ENCODE measurements at regions not wholly inside any gene's neighbourhood (a gene's known extent, or its start where the extent isn't known, plus 50 kb on each side); places are given as distances from the start of the nearest gene placed in this dataset.
"Not testable (repeated sequence)": the region's sequence is repeated elsewhere in the genome, so short reads cannot be mapped to it uniquely, and the experiment has no call there.

DNA sequence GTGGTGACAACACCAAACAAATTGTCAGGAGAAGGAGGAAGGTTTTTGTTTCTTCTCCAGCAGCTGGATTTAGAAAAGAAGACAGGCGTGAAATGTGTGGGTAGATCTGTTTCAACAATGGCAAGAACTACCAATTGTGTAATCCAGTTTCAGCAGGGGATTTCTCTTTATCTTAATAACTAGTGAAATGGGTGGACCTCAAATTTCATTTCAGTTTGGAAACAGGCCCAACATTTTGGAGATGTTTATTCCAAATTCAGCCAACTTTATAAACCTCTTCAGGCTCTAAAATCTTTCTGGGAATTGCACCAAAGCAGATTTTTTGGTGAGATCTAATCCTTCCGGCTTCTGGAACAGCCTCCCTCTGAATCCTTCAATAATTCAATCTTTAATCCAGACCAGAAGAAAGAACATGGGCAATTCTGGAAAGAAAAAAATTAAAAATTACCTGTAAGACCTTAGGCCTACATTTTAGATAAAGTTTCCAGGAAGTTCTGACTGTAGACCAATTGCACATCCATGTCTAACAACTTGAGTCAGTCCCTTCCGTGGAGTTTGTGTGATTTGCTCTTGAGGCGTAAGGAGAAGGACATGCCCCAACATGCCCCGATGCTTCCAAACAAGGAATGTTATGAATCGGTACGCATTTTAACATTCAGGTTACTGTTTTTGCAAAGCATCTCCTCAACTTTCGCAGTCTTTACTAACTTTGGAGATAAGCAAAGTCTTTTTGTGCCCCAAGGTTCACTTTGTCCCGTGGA, 423.6 kb downstream of the IRX1 start:
- no peak for DNase-seq (ENCODE audit: low read depth in 2 of 2)

DNA sequence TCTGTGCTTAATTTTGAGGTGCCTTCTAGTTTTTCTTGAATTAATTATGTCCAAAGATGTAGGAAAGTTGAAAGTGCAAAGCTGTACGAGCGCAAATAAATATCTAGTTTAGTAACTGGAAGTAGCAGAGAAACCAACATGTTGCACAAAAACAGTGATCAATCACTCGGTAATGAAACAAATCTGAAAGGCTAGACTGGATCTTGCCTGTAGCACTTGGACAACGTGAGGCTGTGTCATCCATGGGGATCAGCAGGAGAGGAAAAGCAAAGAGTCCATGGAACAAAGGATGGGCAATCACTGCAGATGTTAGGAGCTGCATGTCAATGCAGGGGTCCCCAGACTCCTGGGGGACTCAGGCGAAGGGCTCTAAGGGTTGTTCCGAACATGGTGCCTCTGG, 424.2 kb downstream of the IRX1 start:
- DNase-seq (ENCODE audit: low read depth in 2 of 2): no peak

DNA sequence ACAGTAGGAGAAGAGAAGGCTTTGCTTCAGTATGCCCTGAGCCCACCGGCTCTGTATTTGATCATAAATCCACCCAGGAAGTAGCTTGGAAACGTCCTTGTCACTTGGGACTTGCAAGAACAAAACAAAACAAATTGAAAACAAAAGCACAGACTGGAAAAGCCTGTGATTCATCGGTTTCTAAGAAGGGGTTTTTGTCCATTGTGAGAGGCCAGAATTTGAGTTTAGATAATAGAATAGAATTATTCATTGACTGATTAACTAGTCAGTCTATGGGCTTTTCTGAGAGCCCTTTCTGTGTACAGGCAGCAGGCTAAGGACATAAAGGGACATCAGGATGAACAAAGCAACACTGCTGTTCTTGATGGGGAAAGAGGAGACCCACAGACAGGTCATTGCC, 424.8 kb downstream of the IRX1 start:
- no peak for DNase-seq (ENCODE audit: low read depth in 2 of 2)

DNA sequence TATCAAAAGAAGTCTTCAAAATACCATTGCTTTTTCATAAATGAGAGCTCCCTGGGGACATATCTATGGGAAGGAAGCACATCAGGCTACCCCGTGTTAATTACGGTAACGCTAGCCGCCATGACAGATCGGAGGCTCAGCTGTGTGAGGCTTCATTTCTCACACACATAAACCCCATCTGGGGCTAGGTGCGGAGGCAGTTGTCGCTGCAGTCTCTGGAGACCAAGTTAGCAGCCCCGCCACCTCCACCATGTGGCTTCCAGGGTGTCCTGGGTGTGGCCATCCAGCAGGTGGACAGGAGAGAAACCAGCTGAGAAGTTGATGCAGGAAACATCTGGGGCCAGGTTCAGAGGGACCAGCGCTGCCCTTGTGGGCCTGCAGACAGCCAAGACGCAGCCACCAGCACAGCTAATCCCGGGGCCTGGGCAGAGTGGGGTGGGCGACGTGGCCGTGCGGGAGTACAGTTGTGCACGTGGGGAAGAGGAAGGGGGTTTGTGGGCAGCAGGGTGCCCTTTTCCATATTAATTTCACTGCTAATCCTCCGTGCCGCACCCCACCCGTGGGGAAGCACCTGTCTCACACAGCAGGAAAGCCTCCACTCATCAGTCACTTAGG, 426.5 kb downstream of the IRX1 start:
- DNase-seq (ENCODE audit: low read depth in 2 of 2): no peak

DNA sequence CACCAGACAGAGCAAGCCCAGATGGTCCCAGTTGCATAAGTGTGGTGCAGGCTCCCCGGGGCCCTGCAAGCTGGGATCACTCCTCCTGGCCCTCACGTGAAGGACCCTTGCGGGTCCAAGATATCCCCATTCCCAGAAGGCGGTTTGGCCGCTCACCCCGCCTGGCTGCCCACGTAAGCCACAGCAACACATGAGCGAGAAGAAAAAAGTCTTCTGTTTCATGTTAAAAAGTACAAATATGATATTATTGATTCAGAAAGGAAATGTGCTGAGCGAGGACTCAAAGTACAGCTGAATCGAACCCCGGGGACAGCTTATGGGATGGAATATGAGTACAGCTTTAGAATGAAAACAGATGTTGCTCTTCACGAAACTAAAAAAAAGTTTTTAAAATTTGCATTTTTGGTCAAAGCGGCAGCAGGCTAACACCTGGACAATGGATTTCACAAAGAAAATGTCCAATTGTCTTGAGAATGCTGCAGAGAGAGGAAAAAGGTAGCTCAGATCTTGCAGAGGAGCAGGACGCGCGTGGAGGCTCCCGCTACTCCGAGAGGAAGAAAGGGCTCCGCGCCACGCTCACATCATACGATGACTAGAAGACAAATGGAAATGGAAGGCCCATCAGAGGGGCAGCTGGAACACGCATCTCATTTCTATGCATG, 427.6 kb downstream of the IRX1 start:
- no peak for DNase-seq (ENCODE audit: low read depth in 2 of 2)

DNA sequence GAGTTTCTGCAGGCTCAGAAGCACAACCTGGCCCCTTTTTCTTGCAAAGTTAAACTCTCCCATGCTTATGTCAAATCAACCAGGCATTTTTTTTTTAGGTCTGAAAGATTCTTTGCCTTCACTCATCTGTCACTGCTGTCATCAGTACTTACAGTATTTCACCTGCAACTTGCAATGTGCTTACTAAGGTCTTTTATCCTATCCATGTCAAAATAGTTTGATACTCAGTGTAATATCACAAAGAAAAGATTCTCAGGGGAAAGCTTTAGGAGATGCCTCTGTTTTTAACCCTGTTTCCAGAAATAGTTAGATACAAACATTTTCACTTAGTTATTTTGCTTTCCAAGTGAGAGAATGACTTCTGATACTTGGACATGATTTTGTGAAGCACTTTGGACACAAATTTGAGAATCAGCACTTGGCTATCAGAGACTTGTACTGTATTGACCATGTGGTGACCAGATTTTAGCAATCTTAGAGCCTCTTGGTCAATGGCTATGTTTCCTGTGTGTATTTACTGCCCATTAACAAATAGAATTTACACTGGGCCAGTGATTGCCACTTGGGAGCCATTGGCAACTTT, 428.2 kb downstream of the IRX1 start:
- DNase-seq (ENCODE audit: low read depth in 2 of 2): no peak

DNA sequence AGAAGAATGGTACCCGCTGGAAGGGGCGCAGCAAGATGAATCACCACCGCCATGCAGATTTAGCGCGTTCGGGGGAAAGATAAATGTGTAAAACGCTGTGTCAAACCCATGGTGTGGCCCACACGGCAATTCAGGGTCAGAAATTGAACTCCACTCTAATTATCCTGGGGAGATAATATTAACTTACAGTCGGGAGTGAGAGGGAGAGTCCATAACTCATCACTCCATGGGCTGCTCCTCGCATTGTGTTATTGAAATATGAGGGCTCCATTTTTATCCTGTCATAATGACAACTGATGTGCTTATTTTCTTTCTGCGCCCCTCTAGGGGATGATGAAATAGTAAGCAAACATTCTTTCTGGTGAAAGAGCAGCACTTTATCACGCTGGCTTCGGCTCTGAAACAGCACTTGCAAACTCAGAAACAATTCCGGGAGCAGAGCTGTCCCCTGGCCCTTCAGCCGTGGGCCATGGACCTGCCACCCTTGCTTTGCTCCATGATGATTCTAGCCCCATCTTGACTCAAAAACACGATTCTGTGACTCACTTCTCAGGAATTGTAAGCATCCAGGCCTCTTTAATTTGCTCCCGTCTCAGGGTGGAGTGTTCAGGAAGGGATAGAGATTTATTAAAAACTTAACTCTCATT, 431.6 kb downstream of the IRX1 start:
- no peak for DNase-seq (ENCODE audit: low read depth in 2 of 2)

DNA sequence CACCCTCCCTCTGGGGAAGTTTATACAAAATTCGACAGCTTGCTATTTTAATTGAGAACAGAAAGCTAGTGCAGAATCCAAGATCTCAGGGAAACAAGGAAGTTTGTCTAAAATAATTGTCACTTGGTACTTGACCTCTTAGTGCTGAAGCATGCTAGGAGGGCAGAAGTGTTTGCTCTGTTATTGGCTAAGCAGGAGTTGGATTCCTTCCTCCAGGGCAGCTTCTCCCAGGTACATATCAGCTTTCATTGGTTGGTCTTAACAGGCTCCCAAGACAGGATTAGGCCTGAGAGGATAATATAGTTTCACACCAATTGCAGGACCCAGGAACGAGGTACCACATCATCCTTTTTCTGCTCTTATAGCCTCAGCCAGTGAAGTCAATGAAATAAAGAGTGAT, 432.8 kb downstream of the IRX1 start:
- no peak for DNase-seq (ENCODE audit: low read depth in 2 of 2)

DNA sequence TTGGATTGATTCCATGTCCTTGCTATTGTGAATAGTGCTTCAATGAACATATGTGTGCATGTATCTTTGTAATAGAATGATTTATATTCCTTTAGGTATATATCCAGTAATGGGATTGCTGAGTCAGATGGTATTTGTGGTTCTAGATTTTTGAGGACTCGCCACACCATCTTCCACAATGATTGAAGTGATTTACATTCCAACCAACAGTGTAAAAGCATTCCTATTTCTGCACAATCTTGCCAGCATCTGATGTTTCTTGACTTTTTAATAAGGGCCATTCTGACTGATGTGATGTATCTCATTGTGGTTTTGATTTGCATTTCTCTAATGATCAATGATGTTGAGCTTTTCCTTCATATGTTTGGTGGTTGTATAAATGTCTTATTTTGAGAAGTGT, 437.9 kb downstream of the IRX1 start:
- not testable (repeated sequence) for DNase-seq (ENCODE audit: low read depth in 2 of 2)

DNA sequence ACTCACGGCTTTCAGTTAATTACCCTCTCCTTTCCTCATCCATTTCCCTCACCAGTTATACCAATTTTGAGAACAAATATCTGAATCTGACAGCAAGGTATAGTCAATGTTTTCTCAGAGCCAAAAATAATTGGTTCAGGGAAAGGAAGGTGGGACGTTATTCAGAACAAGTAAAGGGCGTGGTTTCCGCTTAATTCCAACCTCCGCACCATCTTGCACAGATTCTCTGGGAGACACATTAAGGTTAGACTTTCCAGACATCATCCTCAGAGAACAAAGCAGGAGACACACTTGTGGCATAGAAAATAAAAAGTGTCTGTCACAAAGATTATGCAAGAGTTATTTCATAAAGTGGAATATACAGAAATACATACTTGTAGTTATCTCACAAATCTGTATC, 441.2 kb downstream of the IRX1 start:
- no peak for DNase-seq (ENCODE audit: low read depth in 2 of 2)

DNA sequence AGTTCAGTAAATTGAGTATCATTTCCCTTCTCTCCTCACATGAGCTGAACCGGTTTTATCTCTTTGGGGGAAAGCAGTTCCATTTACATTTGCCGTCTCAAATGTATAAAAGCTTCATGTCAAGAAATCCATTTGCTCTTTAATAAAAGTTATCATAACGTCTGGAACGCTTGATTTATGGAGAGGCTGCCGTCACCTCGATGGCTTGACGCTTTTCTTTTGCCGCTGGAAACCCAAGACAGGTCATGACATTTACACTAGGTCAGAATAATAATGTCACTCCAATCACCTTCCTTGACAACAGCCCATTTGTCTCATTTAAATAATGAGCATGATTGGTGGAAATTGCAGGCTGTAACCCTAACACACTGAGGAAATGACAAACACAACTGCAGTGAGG, 443.4 kb downstream of the IRX1 start:
- DNase-seq (ENCODE audit: low read depth in 2 of 2): no peak

DNA sequence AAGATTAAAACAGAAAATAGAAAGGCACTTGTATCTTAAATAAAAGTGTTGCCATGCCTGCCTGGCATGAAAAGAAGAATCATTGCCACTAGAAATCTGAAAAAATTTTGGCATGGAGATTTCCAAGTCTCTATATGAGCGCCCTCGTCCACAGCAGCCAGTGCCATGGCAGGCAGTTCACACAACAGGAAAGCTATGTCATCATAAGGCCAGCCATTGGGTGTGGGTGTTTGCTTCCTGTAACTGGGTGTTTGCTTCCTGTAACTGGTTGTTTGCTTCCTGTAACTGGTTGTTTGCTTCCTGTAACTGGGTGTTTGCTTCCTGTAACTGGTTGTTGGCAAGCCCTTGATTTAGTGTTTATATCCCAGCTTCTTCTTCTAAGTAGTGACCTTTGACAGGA, 446.7 kb downstream of the IRX1 start:
- no peak for DNase-seq (ENCODE audit: low read depth in 2 of 2)

DNA sequence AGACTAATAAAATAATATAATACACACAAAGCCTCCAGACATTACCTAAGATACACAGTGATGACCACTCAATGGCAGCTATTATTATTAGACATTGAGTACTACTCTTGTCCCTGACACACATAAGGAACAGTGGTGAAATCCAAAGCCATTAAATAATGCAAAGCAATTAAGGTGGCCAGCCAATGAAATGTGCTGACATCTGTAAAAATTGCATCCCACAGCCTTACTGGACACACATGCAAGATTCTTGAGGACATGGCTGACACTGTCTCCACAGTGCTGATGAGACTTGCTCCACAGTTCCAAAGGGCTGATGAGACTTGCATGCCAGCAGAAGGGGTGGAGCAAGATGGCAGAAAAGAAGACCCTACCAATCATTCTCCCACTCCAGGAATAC, 447.5 kb downstream of the IRX1 start:
- no peak for DNase-seq (ENCODE audit: low read depth in 2 of 2)

DNA sequence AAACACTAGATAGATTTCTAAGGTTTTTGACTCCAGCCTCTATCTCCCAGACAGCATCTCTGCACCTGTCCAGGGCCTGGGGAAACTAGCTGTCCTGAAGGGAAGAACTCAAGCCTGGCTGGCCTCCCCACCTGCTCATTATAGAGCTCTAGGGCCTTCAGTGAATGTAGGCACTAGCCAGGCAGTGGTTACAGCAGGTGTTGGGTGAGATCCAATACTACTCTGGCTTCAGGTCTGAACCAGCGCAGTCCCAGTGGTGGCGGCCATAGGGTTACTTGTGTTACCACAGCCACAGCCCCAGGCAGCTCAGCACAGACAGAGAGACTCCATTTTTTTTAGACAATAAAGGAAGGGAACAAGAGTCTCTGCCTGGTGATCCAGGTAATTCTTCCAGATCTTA, 449.2 kb downstream of the IRX1 start:
- no peak for DNase-seq (ENCODE audit: low read depth in 2 of 2)

DNA sequence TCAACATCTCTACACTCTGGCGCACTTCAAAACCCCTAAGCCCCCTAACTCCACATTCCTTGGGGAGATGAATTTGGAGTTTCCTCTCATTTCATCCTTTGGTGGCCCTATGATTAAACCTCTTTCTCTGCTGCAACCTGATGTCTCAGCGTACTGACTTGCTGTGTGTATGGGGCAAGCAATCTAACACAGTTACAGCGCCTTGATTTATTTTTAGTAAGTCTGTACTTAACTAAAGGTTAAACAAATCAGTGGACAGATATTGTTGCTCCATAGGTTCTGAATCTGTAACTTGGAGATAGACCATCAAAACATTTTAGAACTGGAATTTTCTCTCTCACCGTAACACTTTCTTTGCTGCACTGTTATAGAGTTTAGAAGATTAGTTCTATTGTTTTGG, 452.8 kb downstream of the IRX1 start:
- DNase-seq (ENCODE audit: low read depth in 2 of 2): no peak

DNA sequence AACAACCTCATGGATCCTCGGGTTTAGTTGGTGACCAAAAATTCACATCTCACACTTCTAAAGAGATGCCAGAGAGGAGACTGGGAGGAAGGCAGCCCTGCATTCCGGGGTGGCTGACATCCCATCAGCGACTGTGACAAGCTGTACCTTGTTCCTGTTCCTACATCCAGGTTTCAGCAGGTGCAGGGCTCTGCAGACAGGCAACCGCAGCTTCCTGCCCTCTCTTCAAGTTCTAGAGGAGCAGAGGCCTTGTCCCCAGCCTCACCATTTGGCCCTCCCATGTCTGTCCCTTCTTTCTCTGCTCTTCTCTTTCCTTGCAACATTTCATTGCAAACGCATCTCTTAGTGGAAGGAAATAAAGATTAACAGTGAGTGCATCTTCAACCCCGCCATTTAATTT, 454.6 kb downstream of the IRX1 start:
- no peak for DNase-seq (ENCODE audit: low read depth in 2 of 2)

DNA sequence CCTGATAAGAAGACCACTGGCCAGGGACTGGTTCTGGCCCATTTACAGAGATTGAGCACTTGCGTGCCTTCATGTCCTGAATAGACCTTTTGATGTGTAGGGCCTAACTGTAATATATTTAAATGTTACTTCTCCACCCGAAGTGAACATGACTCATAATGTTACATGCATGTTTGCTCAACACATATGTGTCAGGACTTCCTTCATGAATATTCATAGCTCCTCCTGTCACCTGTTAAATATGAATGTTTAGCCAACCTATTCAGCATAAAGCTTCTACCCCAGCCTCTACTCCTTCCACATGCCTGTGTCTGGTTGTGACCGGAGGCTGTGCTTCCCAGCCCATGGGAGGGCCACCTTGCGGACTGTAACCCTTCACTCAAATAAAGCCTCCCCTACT, 457.5 kb downstream of the IRX1 start:
- DNase-seq (ENCODE audit: low read depth in 2 of 2): no peak

DNA sequence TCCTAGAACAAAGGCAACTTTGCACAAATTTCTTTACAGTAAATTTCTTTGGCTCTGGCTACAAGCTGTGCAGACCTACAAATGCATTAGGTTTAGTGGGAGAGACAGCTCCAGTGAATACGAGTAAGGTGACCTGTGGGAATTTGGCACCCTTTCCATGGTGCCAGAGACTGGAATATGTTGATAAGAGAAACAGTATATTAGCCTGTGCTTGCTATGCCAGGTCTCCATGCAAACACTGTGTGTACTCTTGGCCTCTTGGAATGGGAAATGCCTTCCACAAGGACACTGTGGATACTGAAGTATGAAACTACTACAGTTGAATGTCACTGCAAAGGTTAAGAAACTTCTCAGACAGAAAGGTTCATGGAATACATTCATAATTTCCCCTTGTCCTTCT, 458.5 kb downstream of the IRX1 start:
- DNase-seq (ENCODE audit: low read depth in 2 of 2): no peak

DNA sequence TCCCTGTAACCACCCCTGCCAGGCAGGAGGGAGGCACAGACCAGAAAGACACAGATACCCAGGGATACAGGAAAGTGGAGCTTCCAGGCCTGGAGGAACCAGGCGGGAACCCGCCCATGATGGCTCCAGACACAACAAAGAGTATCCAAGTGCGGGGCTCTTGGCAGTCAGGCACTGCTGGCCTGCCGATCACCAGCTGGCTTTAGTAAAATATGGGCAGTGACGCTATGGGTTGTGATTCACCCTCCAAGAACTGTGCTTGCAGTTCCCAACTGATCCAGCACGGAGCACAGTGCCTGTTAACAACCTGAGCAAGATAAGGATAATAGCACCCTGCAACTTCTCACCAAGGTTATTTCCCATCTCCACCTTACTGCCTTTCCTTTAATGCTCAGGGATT, 463.3 kb downstream of the IRX1 start:
- no peak for DNase-seq (ENCODE audit: low read depth in 2 of 2)

DNA sequence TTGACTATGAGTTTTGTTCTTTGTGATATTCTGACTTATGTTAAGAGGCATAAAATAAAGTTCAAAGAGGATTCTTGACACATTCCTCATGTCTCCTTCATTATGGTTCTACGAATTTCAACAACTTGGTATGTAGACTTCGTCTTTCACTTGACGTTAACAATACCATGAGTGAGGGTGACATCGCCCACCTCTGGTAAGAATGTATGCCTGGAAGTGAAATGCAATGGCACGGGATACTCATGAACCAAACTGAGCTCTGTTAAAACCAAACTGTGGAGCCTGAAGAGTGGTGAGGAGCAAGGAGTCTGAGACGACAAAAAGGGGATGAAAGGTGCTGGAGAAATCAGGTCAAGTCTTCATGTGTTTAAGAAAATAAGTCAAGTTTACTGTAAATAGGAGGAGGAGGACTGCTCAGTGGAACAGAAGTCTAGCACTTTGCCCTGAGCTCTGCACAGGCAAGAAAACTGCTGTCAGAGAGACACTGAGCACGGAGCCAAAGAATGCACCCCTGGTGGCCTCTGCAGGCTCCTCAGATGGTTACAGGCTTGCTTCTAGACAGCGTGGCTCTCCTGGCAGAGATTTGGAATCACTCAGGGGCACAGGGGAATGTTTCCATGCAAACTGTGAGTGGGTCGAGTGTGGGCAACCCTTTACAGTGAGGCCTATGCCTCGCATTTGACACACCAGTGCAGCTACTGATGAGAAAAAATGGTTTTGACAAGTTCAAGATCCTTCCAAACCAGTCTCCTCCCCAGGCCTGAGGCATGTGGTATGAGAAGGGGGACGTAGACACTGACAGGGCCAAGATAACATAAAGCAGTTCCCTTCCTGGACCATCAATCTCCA, 470.1 kb downstream of the IRX1 start:
- DNase-seq (ENCODE audit: low read depth in 2 of 2): no peak

DNA sequence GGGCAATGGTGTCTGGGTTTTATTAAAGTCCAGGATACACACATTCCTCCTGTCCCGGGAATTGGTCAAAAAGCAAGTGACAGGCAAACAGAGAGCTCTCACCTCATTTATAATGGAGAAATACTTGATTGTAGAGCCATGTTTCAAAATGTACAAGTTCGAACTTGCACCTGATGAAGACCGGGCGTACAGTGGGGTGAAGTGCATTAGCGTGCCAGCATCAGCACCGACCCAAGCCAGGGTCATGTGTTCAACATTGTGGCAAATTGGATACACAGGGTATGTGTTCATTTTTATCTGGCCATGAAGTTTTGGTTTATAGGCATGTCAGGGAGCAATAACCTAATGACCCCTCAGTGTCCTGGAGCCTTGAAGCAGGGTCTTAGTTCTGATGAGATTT, 472.5 kb downstream of the IRX1 start:
- no peak for DNase-seq (ENCODE audit: low read depth in 2 of 2)

DNA sequence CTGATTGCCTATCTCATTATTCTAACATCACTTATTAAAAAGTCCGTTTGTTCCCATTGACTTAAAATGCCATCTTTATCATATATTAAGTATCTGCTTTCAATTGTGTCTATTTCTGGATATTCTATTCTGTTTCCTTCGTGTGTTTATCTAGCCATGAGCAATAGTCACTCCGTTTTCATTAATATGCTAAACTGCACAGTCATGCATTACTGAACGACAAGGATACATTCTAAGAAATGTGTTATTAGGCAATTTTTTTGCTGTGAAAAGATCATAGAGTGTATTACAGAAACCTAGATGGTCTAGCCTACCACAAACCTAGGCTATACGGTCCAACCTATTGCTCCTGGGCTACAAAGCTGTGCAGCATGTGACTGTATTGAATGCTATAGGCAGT, 482.9 kb downstream of the IRX1 start:
- DNase-seq (ENCODE audit: low read depth in 2 of 2): no peak

Data from stimulated activated CD4-positive, alpha-beta T cell treated with anti-CD3 and anti-CD28 coated beads, Interleukin-15, amount 100 ng/mL, for 48 hours (primary cell).